ENCODE measurements at regions not wholly inside any gene's neighbourhood (a gene's known extent, or its start where the extent isn't known, plus 50 kb on each side); places are given as distances from the start of the nearest gene placed in this dataset.

GRCh38 chr2:6287406-6287805 is 578.3 kb downstream of the CMPK2 start:
- WGBS (ENCODE audit: low lambda C conversion rate): 9% methylated on average over 4 of the region's 4 CpGs
- intact Hi-C loops (cut with micrococcal nuclease; ENCODE audit: unreplicated experiment): no loop called here
- in situ Hi-C loops (cut with HindIII; ENCODE audit: extremely low pct_ligation_motif_present, low pct_unique_long_range_greater_than_20kb): no loop called here

More at GRCh38 chr2:6287406-6287805, 578.3 kb downstream of the CMPK2 start:
- DNase-seq (ENCODE audit: low spot score) (no peak), FAIRE-seq (no peak), ATAC-seq (no peak)
- ChIA-PET CTCF (ENCODE audit: low intra/inter-chr PET ratio, low total read pairs) (no interaction called here), POLR2A (no interaction called here)
- Histone ChIP-seq H3K9ac (ENCODE audit: insufficient read depth, low read depth, low read length) (no peak overlapping the region), H4K20me1 (ENCODE audit: insufficient read depth, low read length) (no peaks in the 10 kb centered on the region), H3K79me2 (ENCODE audit: insufficient read depth, low read length) (no peaks in the 10 kb centered on the region), H3K4me2 (ENCODE audit: low read depth, low read length) (no peak overlapping the region), H3K36me3 (replicated peaks in 1 of 2; ENCODE audit: control insufficient read depth in 1 of 2, insufficient read depth in 2 of 2, low read length in 2 of 2) (no peaks in the 10 kb centered on the region), H3K9me3 (ENCODE audit: low read length) (peaks cover 71% of the 10 kb centered on the region), H3K27me3 (ENCODE audit: control insufficient read depth in 1 of 2, insufficient read depth in 2 of 2, low read length in 2 of 2) (no peaks in the 10 kb centered on the region), H3K4me3 (replicated peaks in 1 of 3; ENCODE audit: insufficient read depth in 1 of 3, low read depth in 2 of 3, low read length in 3 of 3) (no peak overlapping the region), H2AFZ (ENCODE audit: low read length) (no peak overlapping the region), H3K4me1 (ENCODE audit: insufficient read depth, low read length) (no peaks in the 10 kb centered on the region), H3K27ac (ENCODE audit: extremely low read length, insufficient read depth, low read length) (no peak overlapping the region)
- TF ChIP-seq THRA (CRISPR knock-in tag; IDR thresholded peaks at IDR 0.05; ENCODE audit: borderline replicate concordance): no peak
- no peak for TF ChIP-seq CREBL2 (CRISPR knock-in tag; IDR thresholded peaks at IDR 0.05; ENCODE audit: borderline replicate concordance)
- no peak for TF ChIP-seq XBP1 (CRISPR knock-in tag; IDR thresholded peaks at IDR 0.05)
- no peak for TF ChIP-seq REXO4 (CRISPR knock-in tag; IDR thresholded peaks at IDR 0.05; ENCODE audit: borderline replicate concordance)
- TF ChIP-seq ZNF816 (CRISPR knock-in tag; IDR thresholded peaks at IDR 0.05; ENCODE audit: borderline replicate concordance): no peak
- TF ChIP-seq NFAT5 (CRISPR knock-in tag; IDR thresholded peaks at IDR 0.05): no peak
- no peak for TF ChIP-seq AGO2 (optimal IDR thresholded peaks at IDR 0.05; ENCODE audit: low read depth, low read length)
- TF ChIP-seq GATA4 (IDR thresholded peaks at IDR 0.05; ENCODE audit: borderline replicate concordance, low read depth): no peak
- no peak for TF ChIP-seq MAZ (IDR thresholded peaks at IDR 0.05; ENCODE audit: borderline replicate concordance, low read depth, low read length)
- TF ChIP-seq MAZ (CRISPR knock-in tag; IDR thresholded peaks at IDR 0.05; ENCODE audit: low read depth): no peak
- no peak for TF ChIP-seq ZNF766 (CRISPR knock-in tag; IDR thresholded peaks at IDR 0.05; ENCODE audit: borderline replicate concordance)
- TF ChIP-seq MLX (CRISPR knock-in tag; IDR thresholded peaks at IDR 0.05): no peak
- BruUV-seq (replicated peaks): no TSS peak

All from HepG2 (cell line).